CD4-positive, alpha-beta T cell treated with Interleukin-2 at 100 ng/mL for 4 hours (primary cell): ENCODE measurements at regions not wholly inside any gene's neighbourhood (a gene's known extent, or its start where the extent isn't known, plus 50 kb on each side); places are given as distances from the start of the nearest gene placed in this dataset.

ENCODE experiments used
- DNase-seq: peaks from one replicate; pipeline ENCODE4 v3.0.0-alpha.2; 2020; ENCODE audit warnings: low spot score

GRCh38 chr16:6131526-6132050 is 1034.0 kb upstream of the EEF2KMT start:
- DNase-seq: no peak

DNA sequence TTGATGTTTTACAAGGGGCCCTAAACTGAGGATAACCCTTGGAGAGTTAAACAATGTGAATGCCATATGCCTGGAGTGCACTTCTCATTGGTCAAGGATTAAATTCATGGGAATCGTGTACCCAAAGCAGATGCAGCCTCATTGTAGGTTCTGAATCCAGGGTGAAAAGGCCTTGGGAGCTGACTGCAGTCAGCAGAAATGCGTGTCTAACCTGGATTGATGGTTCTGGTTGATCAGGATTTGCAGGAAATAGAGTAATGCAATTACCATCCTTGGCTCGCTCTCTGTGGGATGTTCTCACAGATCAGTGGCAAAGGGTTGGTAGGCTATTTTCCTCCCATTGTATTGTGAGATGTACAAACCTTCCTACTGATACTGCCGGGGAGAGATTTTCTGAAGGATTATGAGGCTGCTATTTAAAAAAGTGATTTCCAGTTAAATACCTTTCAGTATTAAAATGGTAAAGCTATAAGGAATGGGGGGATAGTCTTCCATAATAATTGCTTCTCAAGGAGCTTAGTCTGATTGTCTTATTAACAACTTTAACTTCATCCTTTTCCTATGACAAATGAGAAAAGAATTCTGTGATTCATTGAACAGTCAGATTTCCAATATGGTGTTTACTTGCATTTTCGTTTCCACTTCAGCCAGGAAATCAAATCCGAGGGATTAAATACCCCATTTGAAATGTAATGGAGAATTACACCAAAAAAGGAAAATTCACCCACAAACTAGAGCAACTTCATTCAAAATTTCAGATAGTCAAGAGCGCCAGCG is 1028.1 kb upstream of the EEF2KMT start:
- DNase-seq: no peak

DNA sequence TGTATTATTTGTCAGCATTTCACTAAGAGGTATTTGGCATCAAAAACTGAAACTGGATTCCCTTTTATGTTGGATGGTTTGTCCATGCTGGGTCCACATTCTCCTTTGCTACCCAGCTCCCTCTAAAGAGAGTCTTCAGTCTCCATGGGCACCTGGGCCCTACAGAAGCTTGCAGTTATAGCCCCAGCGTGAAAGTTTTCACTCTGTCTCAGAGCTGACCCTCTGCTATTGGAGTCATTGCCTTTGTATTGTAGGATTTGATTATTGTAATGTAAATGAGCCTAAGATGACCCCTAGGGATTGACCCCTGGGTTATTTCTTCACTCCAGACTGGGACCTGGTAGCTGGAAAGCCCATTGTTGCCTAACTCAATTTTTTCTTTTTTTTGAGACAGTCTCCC is 1026.5 kb upstream of the EEF2KMT start:
- no peak for DNase-seq

- no peak for DNase-seq
These were observed 1024.8 kb upstream of the EEF2KMT start for GRCh38 chr16:6122401-6122800.

DNA sequence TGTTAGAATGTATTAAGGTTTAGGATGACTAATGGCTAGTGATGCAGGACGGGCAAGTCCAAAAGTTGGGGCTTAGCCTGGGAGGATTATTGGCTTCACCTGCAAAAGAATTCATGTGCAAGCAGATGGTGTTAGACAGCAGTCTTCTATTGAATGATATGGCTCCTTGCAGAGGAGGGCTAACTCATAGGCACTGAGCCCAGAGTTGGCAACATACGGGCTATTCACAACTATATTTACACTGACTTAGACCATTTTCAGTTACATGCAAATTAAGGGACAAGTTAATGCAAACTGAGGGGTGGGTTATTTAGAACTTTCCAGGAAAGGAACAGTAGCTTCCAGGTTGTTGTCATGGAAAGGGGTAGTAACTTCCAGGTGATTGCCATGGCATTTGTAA is 1017.1 kb upstream of the EEF2KMT start:
- DNase-seq: no peak

DNA sequence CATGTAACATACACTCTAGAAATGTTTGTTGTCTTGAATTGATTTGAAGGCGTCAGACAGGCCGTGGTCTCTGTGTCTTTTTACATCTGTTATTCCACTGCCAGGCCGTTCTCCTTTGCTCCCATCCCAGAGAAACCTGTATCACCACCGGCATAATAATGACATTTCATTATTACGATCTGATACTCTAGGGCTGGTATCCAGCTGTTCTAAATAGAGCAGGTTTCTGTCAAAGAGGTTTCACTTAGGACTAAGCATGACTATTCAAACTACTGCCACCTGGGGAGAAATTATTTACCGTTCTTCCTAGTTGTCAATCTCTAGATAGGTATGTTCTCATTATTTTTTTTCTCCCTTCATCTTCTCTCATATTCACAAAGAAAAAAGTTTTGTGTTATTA is 1016.2 kb upstream of the EEF2KMT start:
- DNase-seq: no peak

GRCh38 chr16:6112700-6113099 is 1015.1 kb upstream of the EEF2KMT start:
- DNase-seq: no peak

GRCh38 chr16:6111390-6111789 is 1013.8 kb upstream of the EEF2KMT start:
- DNase-seq: no peak

DNA sequence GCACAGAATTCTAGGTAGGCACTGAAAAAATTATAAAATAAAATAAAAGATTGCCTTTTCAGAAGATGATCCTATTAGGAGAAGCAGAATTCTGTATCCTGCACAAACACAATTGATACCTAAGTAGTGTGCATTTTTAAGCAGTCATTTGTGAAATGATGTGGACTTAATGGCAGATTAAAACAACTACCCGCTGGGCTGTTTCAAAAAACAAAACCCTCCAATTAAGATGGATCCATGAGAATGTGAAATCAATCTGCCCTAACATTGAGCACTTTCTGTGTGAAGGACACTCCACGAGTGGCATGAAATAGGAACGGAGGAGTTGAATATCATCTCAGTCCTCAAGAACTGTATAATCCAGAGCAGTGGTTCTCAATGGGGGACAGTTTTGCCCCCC is 1012.8 kb upstream of the EEF2KMT start:
- no peak for DNase-seq

GRCh38 chr16:6106061-6106460 is 1008.5 kb upstream of the EEF2KMT start:
- no peak for DNase-seq

DNA sequence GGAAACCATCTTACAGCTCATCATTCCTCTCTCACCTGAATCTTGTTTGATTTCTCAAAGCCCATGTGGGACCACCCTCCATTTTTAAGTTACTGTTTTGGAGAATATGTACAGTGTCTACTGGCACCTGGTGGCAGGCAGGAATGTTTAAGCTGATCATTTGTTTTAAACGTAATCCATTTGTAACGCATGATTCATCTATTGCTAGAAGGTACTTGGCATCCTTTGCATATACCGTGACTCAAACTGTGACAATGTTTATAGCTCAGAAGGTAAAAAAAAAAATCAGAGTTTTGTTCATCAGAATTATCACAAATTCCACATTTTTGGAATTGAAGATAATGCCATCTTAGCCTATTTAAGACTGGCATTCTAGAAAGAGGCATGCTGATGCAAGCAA is 1007.5 kb upstream of the EEF2KMT start:
- DNase-seq: no peak

DNA sequence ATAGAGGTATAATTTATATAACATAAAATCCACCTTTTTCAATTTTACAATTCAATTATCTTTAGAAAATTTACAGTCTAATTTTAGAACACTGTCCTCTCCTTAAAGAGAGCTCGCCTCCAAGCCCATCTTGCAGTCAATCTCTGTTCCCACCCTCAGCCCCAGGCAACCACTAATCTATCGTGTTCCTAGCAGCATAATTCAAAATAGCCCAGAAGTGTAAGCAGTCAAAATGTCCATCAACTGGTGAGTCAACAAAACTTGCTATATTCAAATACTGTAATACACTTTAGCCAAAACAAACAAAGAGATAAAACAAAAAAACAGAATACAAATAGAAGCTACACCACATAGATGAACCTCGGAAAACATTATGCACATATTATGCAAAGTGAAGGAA is 1006.8 kb upstream of the EEF2KMT start:
- DNase-seq: no peak

DNA sequence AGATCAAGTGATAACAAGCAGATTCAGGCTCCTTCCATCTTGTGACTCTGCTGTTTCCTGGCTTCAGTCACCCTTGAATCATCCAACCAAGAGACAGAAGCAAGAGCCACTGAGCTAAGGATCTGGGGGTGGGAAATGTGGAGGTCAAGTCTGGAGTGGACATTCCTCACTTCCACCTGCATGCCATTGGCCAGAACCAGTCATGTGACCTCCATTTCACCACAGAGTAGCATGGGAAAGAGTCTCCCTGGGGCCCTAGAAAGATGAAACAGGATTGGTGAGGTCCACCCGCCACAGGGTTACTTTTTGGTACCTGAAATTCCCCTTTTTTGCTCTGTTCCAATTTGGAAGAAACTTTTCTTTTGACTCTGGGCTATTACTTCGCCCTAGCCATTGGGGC is 1006.0 kb upstream of the EEF2KMT start:
- no peak for DNase-seq

- DNase-seq: no peak
These were observed 1001.5 kb upstream of the EEF2KMT start for GRCh38 chr16:6099102-6099501.

DNA sequence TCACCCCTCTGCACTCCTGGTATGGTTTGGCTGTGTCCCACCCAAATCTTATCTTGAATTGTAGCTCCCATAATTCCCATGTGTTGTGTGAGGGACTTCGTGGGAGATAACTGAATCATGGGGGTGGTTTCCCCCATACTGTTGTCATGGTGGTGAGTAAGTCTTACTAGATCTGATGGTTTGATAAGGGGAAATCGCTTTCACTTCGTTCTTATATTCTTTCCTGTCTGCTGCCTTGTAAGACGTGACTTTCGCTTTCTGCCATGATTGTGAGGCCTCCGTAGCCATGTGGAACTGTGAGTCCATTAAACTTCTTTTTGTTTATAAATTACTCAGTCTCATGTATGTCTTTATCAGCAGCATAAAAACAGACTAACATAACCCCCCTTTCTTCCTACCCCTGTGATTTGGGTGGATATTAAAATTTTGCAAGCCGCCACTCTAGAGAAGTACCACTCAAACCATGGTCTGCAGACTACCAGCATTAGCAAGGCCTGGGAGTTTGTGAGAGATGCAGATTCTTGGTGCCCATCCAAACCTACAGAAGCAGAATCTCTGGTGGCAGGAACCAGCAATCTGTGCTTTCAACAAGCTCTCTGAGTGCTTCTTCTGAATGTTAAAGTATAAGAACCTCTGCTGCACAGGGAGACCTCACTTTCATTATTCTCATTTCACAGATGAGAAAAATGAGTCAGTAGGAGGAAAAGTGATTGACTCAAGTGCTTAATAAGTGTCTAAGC is 999.5 kb upstream of the EEF2KMT start:
- no peak for DNase-seq

- DNase-seq: no peak
These were observed 997.8 kb upstream of the EEF2KMT start for GRCh38 chr16:6095414-6095813.

- no peak for DNase-seq
These were observed 993.4 kb upstream of the EEF2KMT start for GRCh38 chr16:6091021-6091420.

DNA sequence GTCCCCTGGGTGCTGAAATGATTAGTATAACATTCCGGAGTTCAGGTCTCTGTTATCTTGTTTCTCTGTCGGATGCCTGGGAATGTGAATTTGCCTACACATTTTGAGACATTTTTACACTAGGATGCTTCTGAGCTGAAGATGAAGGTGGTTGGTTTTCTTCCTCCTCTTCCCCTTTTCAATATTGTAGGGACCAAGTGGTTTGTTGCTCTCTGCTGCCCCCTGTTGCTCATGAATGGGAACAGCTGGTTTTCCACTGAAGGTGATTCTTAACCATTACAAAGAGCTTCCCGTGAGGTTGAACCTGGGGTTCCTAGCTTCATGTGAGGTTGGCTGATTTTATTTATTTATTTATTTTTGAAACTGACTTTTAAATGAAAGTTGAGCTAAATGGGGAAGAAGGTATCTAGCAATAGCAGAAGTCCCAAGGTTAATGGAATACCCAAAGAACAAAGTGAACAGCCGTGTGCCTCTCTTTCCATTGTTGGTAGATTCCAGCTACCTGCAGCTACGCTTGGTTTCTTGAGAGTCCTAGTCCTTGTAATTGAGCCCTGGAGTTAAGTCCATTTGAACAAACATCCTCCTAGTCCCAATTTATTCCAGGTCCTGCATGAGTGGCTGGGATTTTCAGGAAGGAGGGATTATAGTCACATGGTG is 983.9 kb upstream of the EEF2KMT start:
- DNase-seq: peak; percentile 1

DNA sequence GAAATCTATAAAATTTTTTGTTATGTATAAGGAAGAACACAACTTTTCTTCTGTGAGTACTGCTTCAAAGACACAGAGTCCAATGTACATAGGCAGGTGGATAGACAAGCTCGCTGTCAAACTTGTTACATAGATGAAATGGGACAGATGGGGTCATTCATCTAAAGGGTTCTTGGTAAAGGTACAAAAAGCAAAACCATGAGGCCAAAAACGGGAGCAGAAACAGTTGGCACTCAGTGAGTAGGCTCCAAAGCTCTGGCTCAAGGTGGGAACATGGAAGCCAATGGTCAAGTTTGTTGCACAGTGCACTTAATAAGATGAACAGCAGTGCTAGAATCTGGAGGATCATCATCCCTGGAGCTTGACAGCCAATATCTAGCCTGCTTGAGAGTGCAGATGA is 979.0 kb upstream of the EEF2KMT start:
- DNase-seq: no peak

GRCh38 chr16:6068063-6068462 is 970.5 kb upstream of the EEF2KMT start:
- DNase-seq: no peak

- DNase-seq: no peak
These were observed 969.1 kb upstream of the EEF2KMT start for GRCh38 chr16:6066652-6067051.

DNA sequence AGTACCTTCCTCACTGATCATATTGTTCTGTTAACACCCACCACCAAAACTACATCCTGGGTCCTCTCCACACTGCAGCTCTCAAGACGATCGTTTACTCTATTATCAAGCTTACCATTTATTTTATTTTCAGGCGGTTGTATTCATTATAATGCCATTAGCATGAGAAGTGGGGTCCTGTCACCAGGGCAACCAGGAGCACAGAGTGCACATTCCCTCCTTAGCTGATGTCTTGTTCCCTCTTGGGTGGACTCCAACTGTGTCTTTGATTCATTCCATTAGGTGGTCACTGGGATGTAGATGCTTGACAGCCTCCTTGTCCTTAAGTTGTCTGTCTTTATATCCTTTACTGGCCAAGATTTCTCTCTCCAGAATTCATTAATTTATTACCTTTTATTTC is 965.9 kb upstream of the EEF2KMT start:
- DNase-seq: no peak

GRCh38 chr16:6059671-6060070 is 962.1 kb upstream of the EEF2KMT start:
- DNase-seq: no peak
